ENCODE measurements at regions not wholly inside any gene's neighbourhood (a gene's known extent, or its start where the extent isn't known, plus 50 kb on each side); places are given as distances from the start of the nearest gene placed in this dataset.

GRCh38 chr20:61123751-61124368 lies 128.2 kb upstream of the CDH4 start:
- TF ChIP-seq, protein P1, sequence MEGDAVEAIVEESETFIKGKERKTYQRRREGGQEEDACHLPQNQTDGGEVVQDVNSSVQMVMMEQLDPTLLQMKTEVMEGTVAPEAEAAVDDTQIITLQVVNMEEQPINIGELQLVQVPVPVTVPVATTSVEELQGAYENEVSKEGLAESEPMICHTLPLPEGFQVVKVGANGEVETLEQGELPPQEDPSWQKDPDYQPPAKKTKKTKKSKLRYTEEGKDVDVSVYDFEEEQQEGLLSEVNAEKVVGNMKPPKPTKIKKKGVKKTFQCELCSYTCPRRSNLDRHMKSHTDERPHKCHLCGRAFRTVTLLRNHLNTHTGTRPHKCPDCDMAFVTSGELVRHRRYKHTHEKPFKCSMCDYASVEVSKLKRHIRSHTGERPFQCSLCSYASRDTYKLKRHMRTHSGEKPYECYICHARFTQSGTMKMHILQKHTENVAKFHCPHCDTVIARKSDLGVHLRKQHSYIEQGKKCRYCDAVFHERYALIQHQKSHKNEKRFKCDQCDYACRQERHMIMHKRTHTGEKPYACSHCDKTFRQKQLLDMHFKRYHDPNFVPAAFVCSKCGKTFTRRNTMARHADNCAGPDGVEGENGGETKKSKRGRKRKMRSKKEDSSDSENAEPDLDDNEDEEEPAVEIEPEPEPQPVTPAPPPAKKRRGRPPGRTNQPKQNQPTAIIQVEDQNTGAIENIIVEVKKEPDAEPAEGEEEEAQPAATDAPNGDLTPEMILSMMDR (IDR thresholded peaks at IDR 0.05; ENCODE audit: control extremely low read depth in 1 of 3, insufficient read depth in 1 of 3, low read depth in 1 of 3, low read length in 3 of 3) = no peak
- TF ChIP-seq TBP (IDR thresholded peaks at IDR 0.05; ENCODE audit: low read depth, low read length) = no peak
- TF ChIP-seq CHD1 (IDR thresholded peaks at IDR 0.05; ENCODE audit: low read depth, low read length) = no peak
- TF ChIP-seq POLR2A (IDR thresholded peaks at IDR 0.05; ENCODE audit: control extremely low read depth in 1 of 2, low read depth in 2 of 2, low read length in 2 of 2) = no peak
- TF ChIP-seq ZNF274 (IDR thresholded peaks at IDR 0.05; ENCODE audit: borderline replicate concordance, extremely low read depth, low read length) = no peak
- TF ChIP-seq POLR2AphosphoS5 (IDR thresholded peaks at IDR 0.05; ENCODE audit: low read depth, low read length) = no peak
- TF ChIP-seq, protein P2, sequence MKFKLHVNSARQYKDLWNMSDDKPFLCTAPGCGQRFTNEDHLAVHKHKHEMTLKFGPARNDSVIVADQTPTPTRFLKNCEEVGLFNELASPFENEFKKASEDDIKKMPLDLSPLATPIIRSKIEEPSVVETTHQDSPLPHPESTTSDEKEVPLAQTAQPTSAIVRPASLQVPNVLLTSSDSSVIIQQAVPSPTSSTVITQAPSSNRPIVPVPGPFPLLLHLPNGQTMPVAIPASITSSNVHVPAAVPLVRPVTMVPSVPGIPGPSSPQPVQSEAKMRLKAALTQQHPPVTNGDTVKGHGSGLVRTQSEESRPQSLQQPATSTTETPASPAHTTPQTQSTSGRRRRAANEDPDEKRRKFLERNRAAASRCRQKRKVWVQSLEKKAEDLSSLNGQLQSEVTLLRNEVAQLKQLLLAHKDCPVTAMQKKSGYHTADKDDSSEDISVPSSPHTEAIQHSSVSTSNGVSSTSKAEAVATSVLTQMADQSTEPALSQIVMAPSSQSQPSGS (IDR thresholded peaks at IDR 0.05; ENCODE audit: low read length) = no peak
- no peak for TF ChIP-seq YY1 (IDR thresholded peaks at IDR 0.05; ENCODE audit: low read depth, low read length)
- TF ChIP-seq EP300 (IDR thresholded peaks at IDR 0.05; ENCODE audit: borderline replicate concordance in 1 of 2, low read depth in 2 of 2, low read length in 2 of 2) = no peak
- TF ChIP-seq, protein P3, sequence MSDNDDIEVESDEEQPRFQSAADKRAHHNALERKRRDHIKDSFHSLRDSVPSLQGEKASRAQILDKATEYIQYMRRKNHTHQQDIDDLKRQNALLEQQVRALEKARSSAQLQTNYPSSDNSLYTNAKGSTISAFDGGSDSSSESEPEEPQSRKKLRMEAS (IDR thresholded peaks at IDR 0.05) = no peak
- no peak for TF ChIP-seq CEBPB (IDR thresholded peaks at IDR 0.05; ENCODE audit: low read depth, low read length)

Data from H1 (cell line).